ENCODE measurements at regions not wholly inside any gene's neighbourhood (a gene's known extent, or its start where the extent isn't known, plus 50 kb on each side); places are given as distances from the start of the nearest gene placed in this dataset.
"Not testable (repeated sequence)": the region's sequence is repeated elsewhere in the genome, so short reads cannot be mapped to it uniquely, and the experiment has no call there.

- Histone ChIP-seq H3K4me1 (ENCODE audit: control insufficient read depth, insufficient read depth, low read length, poor library complexity, severe bottlenecking) (no peaks in the 10 kb centered on the region), H3K36me3 (ENCODE audit: control insufficient read depth, insufficient read depth, low read length) (no peaks in the 10 kb centered on the region), H3K9me3 (ENCODE audit: control insufficient read depth, low read length) (no peaks in the 10 kb centered on the region), H3K27ac (ENCODE audit: low read depth, low read length, severe bottlenecking) (no peak overlapping the region), H3K4me3 (ENCODE audit: extremely low read depth, insufficient read depth, low read length, poor library complexity, severe bottlenecking) (no peak overlapping the region)
- WGBS, 2 experiments (ENCODE audit: insufficient coverage in 2 of 2), result 82 to 100% methylated on average over 1 to 2 of the region's 3 CpGs
Observed at GRCh38 chr12:47412601-47413236, 293.1 kb downstream of the RPAP3 start.

DNA sequence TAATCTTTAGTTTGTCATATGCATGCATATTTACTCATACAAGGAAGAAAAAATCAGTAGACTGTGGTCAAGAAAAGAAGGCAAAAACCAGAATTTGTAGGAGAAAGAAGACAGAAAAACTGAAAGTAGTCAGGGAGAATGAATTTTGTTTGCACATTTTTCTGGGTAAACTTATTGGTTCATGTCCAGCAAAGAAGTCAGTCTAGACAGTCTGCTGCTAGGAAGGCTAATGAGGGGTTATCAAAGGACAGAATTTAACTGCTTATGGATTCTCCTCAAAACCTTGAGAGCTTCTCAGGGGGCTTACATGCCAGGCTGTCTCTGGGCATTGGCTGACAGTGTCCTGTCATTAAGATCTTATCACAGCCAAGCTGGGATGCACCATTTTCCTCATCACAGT is 293.9 kb downstream of the RPAP3 start:
- Histone ChIP-seq H3K36me3 (ENCODE audit: control insufficient read depth, insufficient read depth, low read length) (no peaks in the 10 kb centered on the region), H3K4me3 (ENCODE audit: extremely low read depth, insufficient read depth, low read length, poor library complexity, severe bottlenecking) (no peak overlapping the region), H3K27ac (ENCODE audit: low read depth, low read length, severe bottlenecking) (no peak overlapping the region), H3K9me3 (ENCODE audit: control insufficient read depth, low read length) (no peaks in the 10 kb centered on the region), H3K4me1 (ENCODE audit: control insufficient read depth, insufficient read depth, low read length, poor library complexity, severe bottlenecking) (no peaks in the 10 kb centered on the region)

GRCh38 chr12:47410862-47411261 is 295.0 kb downstream of the RPAP3 start:
- no peaks in the 10 kb centered on the region for H3K4me1 ChIP-seq (ENCODE audit: control insufficient read depth, insufficient read depth, low read length, poor library complexity, severe bottlenecking)
- no peak overlapping the region for H3K27ac ChIP-seq (ENCODE audit: low read depth, low read length, severe bottlenecking)
- no peaks in the 10 kb centered on the region for H3K9me3 ChIP-seq (ENCODE audit: control insufficient read depth, low read length)
- no peaks in the 10 kb centered on the region for H3K36me3 ChIP-seq (ENCODE audit: control insufficient read depth, insufficient read depth, low read length)
- 90 to 100% methylated on average over 1 to 2 of the region's 3 CpGs for WGBS, 2 experiments (ENCODE audit: insufficient coverage in 2 of 2)
- no peak overlapping the region for H3K4me3 ChIP-seq (ENCODE audit: extremely low read depth, insufficient read depth, low read length, poor library complexity, severe bottlenecking)

DNA sequence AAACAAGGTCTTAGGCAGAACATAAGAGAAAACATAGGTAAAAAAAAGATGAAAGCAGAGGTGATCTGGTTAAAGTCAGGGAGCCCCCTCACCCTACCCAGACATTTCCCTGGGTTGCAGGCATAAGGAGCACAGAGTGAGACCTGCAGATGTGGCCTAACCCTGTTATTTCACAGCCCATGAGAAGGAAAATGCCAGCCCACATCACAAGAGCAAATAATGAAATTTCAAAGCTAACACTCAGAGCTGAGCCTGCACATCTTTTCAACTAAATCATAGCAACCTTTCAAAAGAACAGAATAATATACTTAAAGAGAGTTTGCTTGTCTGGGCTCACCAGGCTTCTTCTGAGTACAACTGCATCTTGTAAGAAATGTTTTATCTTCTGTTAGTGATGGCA is 295.4 kb downstream of the RPAP3 start:
- H3K27ac ChIP-seq (ENCODE audit: low read depth, low read length, severe bottlenecking), result no peak overlapping the region
- H3K4me1 ChIP-seq (ENCODE audit: control insufficient read depth, insufficient read depth, low read length, poor library complexity, severe bottlenecking), result no peaks in the 10 kb centered on the region
- H3K9me3 ChIP-seq (ENCODE audit: control insufficient read depth, low read length), result no peaks in the 10 kb centered on the region
- no peak overlapping the region for H3K4me3 ChIP-seq (ENCODE audit: extremely low read depth, insufficient read depth, low read length, poor library complexity, severe bottlenecking)
- H3K36me3 ChIP-seq (ENCODE audit: control insufficient read depth, insufficient read depth, low read length), result no peaks in the 10 kb centered on the region

DNA sequence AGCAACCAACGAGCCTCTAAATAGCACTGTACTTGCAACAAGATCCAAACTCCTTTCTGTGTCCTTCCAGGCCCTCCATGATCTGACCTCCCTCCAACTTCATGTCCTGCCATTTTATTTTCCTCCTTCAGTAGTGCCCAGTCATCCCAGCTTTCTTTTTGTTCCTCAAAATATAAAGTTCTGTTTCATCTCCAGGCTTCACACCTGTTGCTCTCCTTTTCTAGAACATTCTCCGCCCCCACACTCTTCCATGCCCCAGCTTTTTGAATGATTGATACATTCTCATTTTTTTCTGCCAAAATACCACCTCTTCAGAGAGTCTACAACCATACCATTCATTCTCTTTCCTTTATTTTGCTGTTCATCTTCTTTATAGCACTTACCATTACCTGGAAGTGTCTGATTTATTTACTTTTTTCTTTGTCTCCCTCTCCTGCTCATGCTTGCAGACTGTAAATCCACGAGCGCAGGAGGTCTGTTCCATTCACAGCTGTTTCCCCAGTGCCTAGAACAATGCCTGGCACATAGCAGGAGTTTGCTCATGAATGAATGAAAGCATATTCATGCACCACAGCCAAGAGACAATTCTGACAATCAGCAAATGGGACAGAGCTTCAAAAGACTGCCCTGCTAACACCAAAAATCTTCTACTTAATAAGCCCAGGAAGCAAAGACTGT is 296.4 kb downstream of the RPAP3 start:
- Histone ChIP-seq H3K9me3 (ENCODE audit: control insufficient read depth, low read length) (no peaks in the 10 kb centered on the region), H3K27ac (ENCODE audit: low read depth, low read length, severe bottlenecking) (no peak overlapping the region), H3K4me3 (ENCODE audit: extremely low read depth, insufficient read depth, low read length, poor library complexity, severe bottlenecking) (no peak overlapping the region), H3K36me3 (ENCODE audit: control insufficient read depth, insufficient read depth, low read length) (no peaks in the 10 kb centered on the region), H3K4me1 (ENCODE audit: control insufficient read depth, insufficient read depth, low read length, poor library complexity, severe bottlenecking) (no peaks in the 10 kb centered on the region)
- 78 to 91% methylated on average over 2 to 4 of the region's 4 CpGs for WGBS, 2 experiments (ENCODE audit: insufficient coverage in 2 of 2)

- Histone ChIP-seq H3K27ac (ENCODE audit: low read depth, low read length, severe bottlenecking) (no peak overlapping the region), H3K36me3 (ENCODE audit: control insufficient read depth, insufficient read depth, low read length) (no peaks in the 10 kb centered on the region), H3K4me1 (ENCODE audit: control insufficient read depth, insufficient read depth, low read length, poor library complexity, severe bottlenecking) (no peaks in the 10 kb centered on the region), H3K9me3 (ENCODE audit: control insufficient read depth, low read length) (no peaks in the 10 kb centered on the region), H3K4me3 (ENCODE audit: extremely low read depth, insufficient read depth, low read length, poor library complexity, severe bottlenecking) (no peak overlapping the region)
- WGBS, 2 experiments (ENCODE audit: insufficient coverage in 2 of 2), result 100% methylated on average over 1 of the region's 2 CpGs
Observed at GRCh38 chr12:47408171-47408871, 297.5 kb downstream of the RPAP3 start.

GRCh38 chr12:47407463-47408129 is 298.2 kb downstream of the RPAP3 start:
- Histone ChIP-seq H3K9me3 (ENCODE audit: control insufficient read depth, low read length) (no peaks in the 10 kb centered on the region), H3K4me1 (ENCODE audit: control insufficient read depth, insufficient read depth, low read length, poor library complexity, severe bottlenecking) (no peaks in the 10 kb centered on the region), H3K4me3 (ENCODE audit: extremely low read depth, insufficient read depth, low read length, poor library complexity, severe bottlenecking) (no peak overlapping the region), H3K36me3 (ENCODE audit: control insufficient read depth, insufficient read depth, low read length) (no peaks in the 10 kb centered on the region), H3K27ac (ENCODE audit: low read depth, low read length, severe bottlenecking) (no peak overlapping the region)
- 90 to 97% methylated on average over 4 to 5 of the region's 5 CpGs for WGBS, 2 experiments (ENCODE audit: insufficient coverage in 2 of 2)

DNA sequence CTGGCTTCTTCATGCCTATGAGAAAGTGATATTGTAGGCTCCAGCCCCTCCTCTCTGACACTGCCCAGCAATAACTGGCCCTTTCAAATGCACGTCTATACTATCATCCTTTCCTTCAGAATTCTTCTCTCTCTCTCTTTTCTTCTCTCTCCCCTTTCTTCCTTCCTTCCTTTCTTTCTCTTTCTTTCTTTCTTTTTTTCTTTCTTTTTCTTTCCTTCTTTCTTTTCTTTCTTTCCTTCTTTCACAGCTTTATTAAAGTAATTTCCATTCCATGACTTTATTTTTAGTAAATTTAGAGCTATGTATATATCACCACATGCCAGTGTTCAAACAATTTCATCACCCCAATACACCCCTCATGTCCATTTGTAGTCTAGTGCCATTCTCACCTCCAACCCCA is 302.1 kb downstream of the RPAP3 start:
- H3K9me3 ChIP-seq (ENCODE audit: control insufficient read depth, low read length), result peaks cover 3% of the 10 kb centered on the region
- no peaks in the 10 kb centered on the region for H3K36me3 ChIP-seq (ENCODE audit: control insufficient read depth, insufficient read depth, low read length)
- WGBS, 2 experiments (ENCODE audit: insufficient coverage in 2 of 2), result 69 to 83% methylated on average over 1 of the region's 1 CpG
- H3K4me1 ChIP-seq (ENCODE audit: control insufficient read depth, insufficient read depth, low read length, poor library complexity, severe bottlenecking), result no peaks in the 10 kb centered on the region
- H3K4me3 ChIP-seq (ENCODE audit: extremely low read depth, insufficient read depth, low read length, poor library complexity, severe bottlenecking), result no peak overlapping the region
- H3K27ac ChIP-seq (ENCODE audit: low read depth, low read length, severe bottlenecking), result no peak overlapping the region

- not testable (repeated sequence) for H3K36me3 ChIP-seq (ENCODE audit: control insufficient read depth, insufficient read depth, low read length); H3K27ac ChIP-seq (ENCODE audit: low read depth, low read length, severe bottlenecking); H3K4me1 ChIP-seq (ENCODE audit: control insufficient read depth, insufficient read depth, low read length, poor library complexity, severe bottlenecking); H3K4me3 ChIP-seq (ENCODE audit: extremely low read depth, insufficient read depth, low read length, poor library complexity, severe bottlenecking)
- no CpG with 5 or more reads among the region's 3 CpGs for WGBS, 2 experiments (ENCODE audit: insufficient coverage in 2 of 2)
- H3K9me3 ChIP-seq (ENCODE audit: control insufficient read depth, low read length), result peaks cover 14% of the 10 kb centered on the region
Observed at GRCh38 chr12:47401196-47401595, 304.6 kb downstream of the RPAP3 start.

GRCh38 chr12:47400266-47400665 is 305.6 kb downstream of the RPAP3 start:
- Histone ChIP-seq H3K4me3 (ENCODE audit: extremely low read depth, insufficient read depth, low read length, poor library complexity, severe bottlenecking) (no peak overlapping the region), H3K36me3 (ENCODE audit: control insufficient read depth, insufficient read depth, low read length) (no peaks in the 10 kb centered on the region), H3K9me3 (ENCODE audit: control insufficient read depth, low read length) (peaks cover 14% of the 10 kb centered on the region), H3K4me1 (ENCODE audit: control insufficient read depth, insufficient read depth, low read length, poor library complexity, severe bottlenecking) (no peaks in the 10 kb centered on the region), H3K27ac (ENCODE audit: low read depth, low read length, severe bottlenecking) (no peak overlapping the region)
- 100% methylated on average over 1 of the region's 1 CpG for WGBS, 2 experiments (ENCODE audit: insufficient coverage in 2 of 2)
